Mesenchymal stem cell (in vitro differentiated cells and primary cell): ENCODE measurements at regions not wholly inside any gene's neighbourhood (a gene's known extent, or its start where the extent isn't known, plus 50 kb on each side); places are given as distances from the start of the nearest gene placed in this dataset.
"Not testable (repeated sequence)": the region's sequence is repeated elsewhere in the genome, so short reads cannot be mapped to it uniquely, and the experiment has no call there.

ENCODE experiments used
- DNase-seq: peaks from one replicate; pipeline ENCODE4 v3.0.0-alpha.2; 2013
- H2AFZ ChIP-seq: one replicate; pipeline ENCODE4 v1.6.1; 2013; ENCODE audit warnings: low read depth, mild to moderate bottlenecking, control low read depth, inconsistent platforms, low read length, moderate library complexity
- H2AK5ac ChIP-seq: 2 replicates; pipeline ENCODE4 v1.6.1; 2013; ENCODE audit warnings: low read length, moderate library complexity, mild to moderate bottlenecking, inconsistent platforms; ENCODE audit not compliant: severe bottlenecking
- H2BK120ac ChIP-seq: one replicate; pipeline ENCODE4 v1.6.1; 2013; ENCODE audit warnings: low read depth, mild to moderate bottlenecking, inconsistent platforms, low read length, moderate library complexity
- H2BK12ac ChIP-seq, 2 experiments: one replicate each; pipeline ENCODE4 v1.6.1; 2013; ENCODE audit warnings: inconsistent platforms in 2 of 2, low read length in 2 of 2, mild to moderate bottlenecking in 2 of 2, moderate library complexity in 2 of 2, control low read depth in 1 of 2
- H2BK15ac ChIP-seq: one replicate; pipeline ENCODE4 v1.6.1; 2013; ENCODE audit warnings: mild to moderate bottlenecking, low read depth, inconsistent platforms; ENCODE audit not compliant: poor library complexity, severe bottlenecking
- H2BK5ac ChIP-seq: 2 replicates; pipeline ENCODE4 v1.6.1; 2013; ENCODE audit warnings: low read depth, mild to moderate bottlenecking, low read length, control low read depth, inconsistent platforms; ENCODE audit not compliant: poor library complexity, severe bottlenecking
- H3K14ac ChIP-seq, 2 experiments: one replicate each; pipeline ENCODE4 v1.6.1; 2013; ENCODE audit warnings: inconsistent platforms in 2 of 2, low read length in 2 of 2, control low read depth in 1 of 2, mild to moderate bottlenecking in 1 of 2, moderate library complexity in 1 of 2
- H3K18ac ChIP-seq, 2 experiments: one replicate each; pipeline ENCODE4 v1.6.1; 2013; ENCODE audit warnings: inconsistent platforms in 2 of 2, low read length in 2 of 2, control low read depth in 1 of 2, low read depth in 1 of 2, mild to moderate bottlenecking in 1 of 2
- H3K23ac ChIP-seq, 2 experiments: one replicate each; pipeline ENCODE4 v1.6.1; 2013; ENCODE audit warnings: inconsistent platforms in 2 of 2, low read length in 2 of 2, mild to moderate bottlenecking in 2 of 2, moderate library complexity in 2 of 2, control low read depth in 1 of 2
- H3K27ac ChIP-seq: 2 replicates; pipeline ENCODE4 v1.5.1; 2013; ENCODE audit warnings: mild to moderate bottlenecking, moderate library complexity, low read length, control low read depth, inconsistent platforms; ENCODE audit not compliant: poor library complexity, severe bottlenecking
- H3K27me3 ChIP-seq, 2 experiments: 2 replicates each; pipeline versions ENCODE4 v1.6.1 to v1.7.0; 2013; ENCODE audit warnings: low read length in 2 of 2, mild to moderate bottlenecking in 2 of 2, moderate library complexity in 2 of 2, control low read depth in 1 of 2, inconsistent platforms in 1 of 2; ENCODE audit not compliant: control insufficient read depth in 1 of 2, insufficient read depth in 1 of 2
- H3K36me3 ChIP-seq, 2 experiments: 2 replicates each; pipeline versions ENCODE4 v1.6.1 to v1.7.0; 2013; ENCODE audit warnings: low read length in 2 of 2, control low read depth in 1 of 2, inconsistent platforms in 1 of 2, low read depth in 1 of 2, mild to moderate bottlenecking in 1 of 2; ENCODE audit not compliant: insufficient read depth in 2 of 2, control insufficient read depth in 1 of 2
- H3K4ac ChIP-seq, 2 experiments: one replicate each; pipeline ENCODE4 v1.6.1; 2013; ENCODE audit warnings: inconsistent platforms in 2 of 2, low read length in 2 of 2, mild to moderate bottlenecking in 2 of 2, moderate library complexity in 2 of 2, control low read depth in 1 of 2, low read depth in 1 of 2
- H3K4me1 ChIP-seq: 2 replicates; pipeline ENCODE4 v1.6.1; 2013; ENCODE audit warnings: low read depth, low read length, control low read depth; ENCODE audit not compliant: control insufficient read depth, insufficient read depth
- H3K4me2 ChIP-seq: 2 replicates; pipeline ENCODE4 v1.6.1; 2013; ENCODE audit warnings: low read length, mild to moderate bottlenecking, inconsistent platforms; ENCODE audit not compliant: poor library complexity, severe bottlenecking
- H3K4me3 ChIP-seq, 2 experiments: 2 replicates each; pipeline versions ENCODE4 v1.5.1 to v1.7.0; 2013; ENCODE audit warnings: low read length in 2 of 2, mild to moderate bottlenecking in 2 of 2, control low read depth in 1 of 2, low read depth in 1 of 2; ENCODE audit not compliant: insufficient read depth in 1 of 2
- H3K79me1 ChIP-seq: replicated peaks from 2 replicates; pipeline ENCODE4 v1.6.1; 2013; ENCODE audit warnings: mild to moderate bottlenecking, control low read depth, low read length, inconsistent platforms; ENCODE audit not compliant: poor library complexity, severe bottlenecking
- H3K9ac ChIP-seq: 2 replicates; pipeline ENCODE4 v1.7.0; 2013; ENCODE audit warnings: mild to moderate bottlenecking, low read length, moderate library complexity
- H3K9me3 ChIP-seq: 2 replicates; pipeline ENCODE4 v1.7.0; 2013; ENCODE audit warnings: mild to moderate bottlenecking, low read length; ENCODE audit not compliant: control insufficient read depth
- H4K8ac ChIP-seq: one replicate; pipeline ENCODE4 v1.6.1; 2013; ENCODE audit warnings: inconsistent platforms, mild to moderate bottlenecking, low read length, moderate library complexity
- H4K91ac ChIP-seq: one replicate; pipeline ENCODE4 v1.6.1; 2013; ENCODE audit warnings: mild to moderate bottlenecking, low read length, inconsistent platforms
- WGBS: methylation state at CpG from one replicate; pipeline ENCODE4 v1.1.7; 2013; ENCODE audit warnings: mixed read lengths; 5-methylcytosine and 5-hydroxymethylcytosine counted together

DNA sequence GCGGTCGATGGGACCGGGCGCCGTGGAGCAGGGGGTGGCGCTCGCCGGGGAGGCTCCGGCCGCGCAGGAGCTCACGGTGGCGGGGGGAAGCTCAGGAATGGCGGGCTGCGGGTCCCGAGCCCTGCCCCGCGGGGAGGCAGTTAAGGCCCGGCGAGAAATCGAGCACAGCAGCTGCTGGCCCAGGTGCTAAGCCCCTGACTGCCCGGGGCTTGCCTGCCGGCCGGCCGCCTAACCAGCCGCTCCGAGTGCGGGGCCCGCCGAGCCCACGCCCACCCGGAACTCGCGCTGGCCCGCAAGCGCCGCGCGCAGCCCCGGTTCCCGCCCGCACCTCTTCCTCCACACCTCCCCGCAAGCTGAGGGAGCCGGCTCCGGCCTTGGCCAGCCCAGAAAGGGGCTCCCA is 340.1 kb downstream of the TFAP2A start:
- not testable (repeated sequence) for H3K14ac ChIP-seq, H3K27me3 ChIP-seq, H3K18ac ChIP-seq, H2AFZ ChIP-seq, H3K23ac ChIP-seq, H2BK120ac ChIP-seq, H3K4ac ChIP-seq, H2BK5ac ChIP-seq, H3K36me3 ChIP-seq, H3K4me1 ChIP-seq, DNase-seq, H3K79me1 ChIP-seq, H4K8ac ChIP-seq, H3K9ac ChIP-seq, H2BK15ac ChIP-seq, H2BK12ac ChIP-seq, H3K27ac ChIP-seq, H3K4me3 ChIP-seq, H3K9me3 ChIP-seq, H3K4me2 ChIP-seq, H4K91ac ChIP-seq, H2AK5ac ChIP-seq
- 98% methylated on average over 33 of the region's 45 CpGs for WGBS

DNA sequence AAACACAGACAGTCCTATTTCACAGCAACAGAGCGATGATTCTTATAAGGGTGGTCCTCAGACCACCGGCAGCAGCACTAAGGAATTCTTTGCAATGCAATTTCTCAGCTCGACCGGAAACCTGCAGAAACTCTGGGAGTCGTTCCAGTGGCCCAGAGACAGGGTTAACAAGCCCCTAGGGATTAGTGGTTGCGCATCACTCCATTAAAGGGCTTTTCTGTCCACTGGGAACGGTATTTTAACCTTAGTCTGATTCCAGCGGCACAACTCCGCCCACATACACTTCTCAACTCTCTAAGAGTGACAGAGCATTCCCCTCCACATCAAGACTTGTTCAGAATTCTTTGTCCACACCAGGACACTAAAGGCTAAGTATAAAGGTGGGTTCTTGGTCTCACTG is 341.5 kb downstream of the TFAP2A start:
- no peak overlapping the region for H3K4me2 ChIP-seq
- no peak overlapping the region for H2BK15ac ChIP-seq
- H3K9ac ChIP-seq = no peak overlapping the region
- 70% methylated on average over 9 of the region's 9 CpGs for WGBS
- H3K27me3 ChIP-seq = no peaks in the 10 kb centered on the region
- H3K18ac ChIP-seq = no peak overlapping the region
- peaks cover 10% of the 10 kb centered on the region for H3K9me3 ChIP-seq
- no peak overlapping the region for H4K8ac ChIP-seq
- H2AFZ ChIP-seq = no peak overlapping the region
- H2AK5ac ChIP-seq = no peak overlapping the region
- no peak overlapping the region for H3K27ac ChIP-seq
- H3K14ac ChIP-seq = no peak overlapping the region
- H3K4me3 ChIP-seq = no peak overlapping the region
- H2BK120ac ChIP-seq = no peak overlapping the region
- no peak overlapping the region for H3K23ac ChIP-seq
- H3K79me1 ChIP-seq = no peaks in the 10 kb centered on the region
- H3K4ac ChIP-seq = no peak overlapping the region
- no peaks in the 10 kb centered on the region for H3K4me1 ChIP-seq
- no peak for DNase-seq
- H2BK12ac ChIP-seq = no peak overlapping the region
- H2BK5ac ChIP-seq = no peak overlapping the region
- no peak overlapping the region for H4K91ac ChIP-seq
- H3K36me3 ChIP-seq = no peaks in the 10 kb centered on the region

DNA sequence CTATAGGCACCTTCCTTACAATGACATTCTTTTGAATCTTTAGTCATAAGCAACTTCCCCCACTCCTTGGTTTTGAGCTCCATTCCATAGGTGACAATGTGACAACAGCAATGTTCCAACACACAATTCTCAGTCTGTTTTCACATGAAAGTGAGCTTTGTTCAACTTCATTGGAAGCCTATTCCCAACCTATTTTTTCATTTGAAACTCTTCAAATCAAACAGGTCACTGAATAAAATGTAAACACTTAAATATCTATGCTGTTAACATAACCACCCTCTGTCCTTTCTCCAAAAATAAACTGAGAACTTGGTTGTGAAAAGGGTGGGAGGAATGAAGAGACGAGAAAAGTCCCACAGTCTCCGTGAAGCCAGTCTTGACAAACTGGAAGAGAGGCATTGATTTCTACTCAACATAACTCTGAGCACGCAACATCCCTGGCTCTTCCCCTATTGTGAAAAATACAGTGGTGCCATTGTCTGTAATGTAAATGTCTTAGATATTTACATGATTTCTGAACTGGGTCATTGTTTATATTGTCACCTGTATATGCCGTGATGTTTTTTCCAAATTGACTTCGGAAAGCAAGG is 343.1 kb downstream of the TFAP2A start:
- no peak overlapping the region for H3K4me3 ChIP-seq
- H2BK5ac ChIP-seq = no peak overlapping the region
- no peak overlapping the region for H4K91ac ChIP-seq
- H3K18ac ChIP-seq = no peak overlapping the region
- no peak overlapping the region for H3K4ac ChIP-seq
- H3K27me3 ChIP-seq = no peaks in the 10 kb centered on the region
- no peak overlapping the region for H2BK120ac ChIP-seq
- no peak overlapping the region for H4K8ac ChIP-seq
- H2BK15ac ChIP-seq = no peak overlapping the region
- H2AFZ ChIP-seq = no peak overlapping the region
- no peak overlapping the region for H3K4me2 ChIP-seq
- no peaks in the 10 kb centered on the region for H3K79me1 ChIP-seq
- H3K27ac ChIP-seq = no peak overlapping the region
- 98% methylated on average over 4 of the region's 5 CpGs for WGBS
- DNase-seq = no peak
- H3K14ac ChIP-seq = no peak overlapping the region
- no peaks in the 10 kb centered on the region for H3K4me1 ChIP-seq
- no peak overlapping the region for H3K23ac ChIP-seq
- H3K36me3 ChIP-seq = no peaks in the 10 kb centered on the region
- no peak overlapping the region for H3K9ac ChIP-seq
- no peak overlapping the region for H2AK5ac ChIP-seq
- no peak overlapping the region for H2BK12ac ChIP-seq
- H3K9me3 ChIP-seq = peaks cover 10% of the 10 kb centered on the region

DNA sequence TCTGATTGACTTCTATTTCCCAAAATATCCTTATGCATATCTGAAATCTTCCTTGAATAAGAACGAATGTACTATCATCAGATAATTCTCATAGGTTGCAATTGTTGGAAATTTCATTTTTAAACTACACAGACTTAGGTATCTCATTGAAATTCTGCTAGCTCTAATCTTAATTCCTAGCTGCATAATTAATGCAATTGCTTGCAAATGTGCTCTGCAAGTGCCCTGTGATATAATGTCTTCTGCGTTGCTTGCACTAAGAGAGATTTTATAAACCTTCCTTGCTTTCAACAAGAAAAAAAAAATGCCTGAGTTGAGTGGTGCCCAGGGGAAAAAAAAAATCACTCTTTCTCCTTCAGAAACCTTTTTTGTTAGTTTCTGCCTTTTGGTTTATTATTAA is 354.9 kb downstream of the TFAP2A start:
- WGBS = 100% methylated on average over 1 of the region's 2 CpGs
- H3K27ac ChIP-seq = no peak overlapping the region

More for the DNA sequence above, 354.9 kb downstream of the TFAP2A start:
- Histone ChIP-seq H4K8ac (no peak overlapping the region), H3K4me2 (no peak overlapping the region), H3K27me3 (no peaks in the 10 kb centered on the region), H4K91ac (no peak overlapping the region), H2AK5ac (no peak overlapping the region), H3K18ac (no peak overlapping the region), H2AFZ (no peak overlapping the region), H2BK15ac (no peak overlapping the region), H3K14ac (no peak overlapping the region), H3K4ac (no peak overlapping the region), H3K36me3 (no peaks in the 10 kb centered on the region), H3K9ac (no peak overlapping the region), H2BK5ac (no peak overlapping the region), H2BK120ac (no peak overlapping the region), H2BK12ac (no peak overlapping the region), H3K9me3 (peaks cover 3% of the 10 kb centered on the region), H3K4me1 (no peaks in the 10 kb centered on the region), H3K79me1 (no peaks in the 10 kb centered on the region), H3K4me3 (no peak overlapping the region), H3K23ac (no peak overlapping the region)
- no peak for DNase-seq
